Ishikawa (cell line): ENCODE measurements at regions not wholly inside any gene's neighbourhood (a gene's known extent, or its start where the extent isn't known, plus 50 kb on each side); places are given as distances from the start of the nearest gene placed in this dataset.

Experiments used
- CEBPB ChIP-seq: IDR thresholded peaks from 2 replicates; pipeline ENCODE4 v1.6.1; 2012
- CREB1 ChIP-seq: IDR thresholded peaks from 2 replicates; pipeline ENCODE4 v1.6.1; 2012; ENCODE audit warnings: low read depth
- EGR1 ChIP-seq: IDR thresholded peaks from 2 replicates; pipeline ENCODE4 v1.6.1; 2012
- EP300 ChIP-seq: IDR thresholded peaks from 2 replicates; pipeline ENCODE4 v1.6.1; 2012; ENCODE audit warnings: borderline replicate concordance
- FOXM1 ChIP-seq: IDR thresholded peaks from 2 replicates; pipeline ENCODE4 v1.6.1; 2012; ENCODE audit warnings: low read depth, borderline replicate concordance
- MAX ChIP-seq: IDR thresholded peaks from 2 replicates; pipeline ENCODE4 v1.6.1; 2012
- NFIC ChIP-seq: IDR thresholded peaks from 2 replicates; pipeline ENCODE4 v1.6.1; 2012
- RAD21 ChIP-seq: IDR thresholded peaks from 2 replicates; pipeline ENCODE4 v1.6.1; 2012; ENCODE audit warnings: low read depth
- TAF1 ChIP-seq: IDR thresholded peaks from 2 replicates; pipeline ENCODE4 v1.6.1; 2012; ENCODE audit warnings: low read depth, mild to moderate bottlenecking
- TCF12 ChIP-seq: IDR thresholded peaks from 2 replicates; pipeline ENCODE4 v1.6.1; 2012; ENCODE audit warnings: low read depth
- TEAD4 ChIP-seq: IDR thresholded peaks from 2 replicates; pipeline ENCODE4 v1.6.1; 2012
- USF1 ChIP-seq: IDR thresholded peaks from 2 replicates; pipeline ENCODE4 v1.6.1; 2012
- YY1 ChIP-seq: IDR thresholded peaks from 2 replicates; pipeline ENCODE4 v1.6.1; 2012; ENCODE audit warnings: low read depth

- TF ChIP-seq RAD21 (no peak), USF1 (no peak), TAF1 (no peak), YY1 (no peak), TEAD4 (no peak), MAX (no peak), CEBPB (no peak), TCF12 (no peak), FOXM1 (no peak), NFIC (no peak), CREB1 (no peak), EGR1 (no peak), EP300 (no peak)
Observed at GRCh38 chr4:24472161-24472510, 112.2 kb downstream of the DHX15 start.
